Putamen (tissue), 1 donor: ENCODE measurements at regions not wholly inside any gene's neighbourhood (a gene's known extent, or its start where the extent isn't known, plus 50 kb on each side); places are given as distances from the start of the nearest gene placed in this dataset.

Experiments
- DNase-seq: peaks from one replicate; pipeline ENCODE4 v3.0.0-alpha.2; 2016; ENCODE audit warnings: low spot score

GRCh38 chr3:44020143-44020542 is 221.5 kb upstream of the TOPAZ1 start:
- DNase-seq = no peak

DNA sequence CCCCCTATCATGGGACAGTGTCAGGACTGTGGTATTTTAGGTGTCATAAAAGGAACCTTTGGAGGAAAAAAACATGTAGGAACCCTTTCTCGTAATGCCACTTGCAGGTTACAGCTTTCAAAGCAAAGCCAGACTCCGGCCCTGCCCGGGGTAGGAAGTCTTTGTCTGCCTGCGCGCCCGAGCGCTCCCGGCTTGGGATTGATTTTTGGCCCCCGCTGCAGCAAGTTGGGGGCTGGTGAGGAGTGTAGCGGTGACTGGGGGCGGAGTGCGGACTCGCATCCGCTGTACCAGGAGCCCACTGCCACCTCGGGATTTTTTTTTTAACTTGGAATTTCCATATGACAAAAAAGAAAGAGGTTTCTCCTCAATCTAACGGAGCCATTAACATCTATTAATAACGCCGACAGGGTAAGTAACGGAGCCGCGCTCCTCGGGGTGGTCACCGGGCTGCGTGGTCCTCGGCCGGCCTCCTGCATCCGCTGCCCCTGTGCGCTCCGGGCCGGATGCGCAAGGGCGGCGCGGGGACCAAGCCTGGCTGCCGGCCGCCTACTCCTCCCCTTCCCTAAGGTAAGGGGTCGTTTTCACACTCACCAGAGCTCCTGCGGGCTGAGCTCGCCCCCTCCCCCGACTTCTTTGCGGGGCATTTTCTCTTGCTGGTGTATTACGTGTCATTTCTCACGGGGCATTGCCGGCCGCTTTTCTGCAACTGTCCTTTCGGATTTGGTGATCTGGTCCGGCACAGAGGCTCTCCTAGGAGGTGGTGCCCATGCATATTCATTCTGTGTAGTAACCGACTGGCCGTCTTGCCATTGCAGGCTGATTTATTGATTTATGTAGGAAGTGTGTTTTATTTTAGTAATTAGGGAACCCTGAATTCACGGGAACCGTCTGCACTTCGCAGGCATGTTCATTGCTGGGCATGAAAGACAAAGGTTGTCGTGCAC is 219.8 kb upstream of the TOPAZ1 start:
- DNase-seq = no peak

DNA sequence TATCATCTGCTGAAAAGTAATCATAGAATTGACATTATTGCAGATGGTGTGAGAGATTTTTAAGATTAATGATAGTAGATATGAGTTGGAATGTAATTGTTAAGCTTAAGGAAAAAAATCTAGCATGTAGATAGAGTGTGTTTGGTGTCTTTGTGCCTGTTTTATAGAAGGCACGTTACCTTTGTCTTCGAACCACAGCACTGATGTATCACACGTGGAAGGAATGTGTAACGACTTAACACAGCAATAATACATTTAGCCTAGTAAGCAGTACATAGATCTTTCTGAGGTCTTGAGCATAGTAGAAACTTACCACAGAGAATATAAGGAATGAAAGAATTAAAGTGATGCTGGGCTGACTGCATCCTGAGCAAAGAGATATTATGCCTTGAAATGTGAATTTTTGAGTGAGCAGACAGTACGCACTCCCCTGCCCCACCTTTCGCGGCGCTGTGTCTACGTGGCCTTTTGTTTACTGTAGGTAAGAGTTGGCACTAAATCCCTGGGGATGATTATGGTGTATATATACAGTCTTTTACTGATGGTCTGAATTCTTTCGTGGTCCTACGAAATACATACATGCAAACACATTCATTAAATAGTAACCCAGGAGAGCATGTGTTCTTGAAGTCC is 217.6 kb upstream of the TOPAZ1 start:
- no peak for DNase-seq

DNA sequence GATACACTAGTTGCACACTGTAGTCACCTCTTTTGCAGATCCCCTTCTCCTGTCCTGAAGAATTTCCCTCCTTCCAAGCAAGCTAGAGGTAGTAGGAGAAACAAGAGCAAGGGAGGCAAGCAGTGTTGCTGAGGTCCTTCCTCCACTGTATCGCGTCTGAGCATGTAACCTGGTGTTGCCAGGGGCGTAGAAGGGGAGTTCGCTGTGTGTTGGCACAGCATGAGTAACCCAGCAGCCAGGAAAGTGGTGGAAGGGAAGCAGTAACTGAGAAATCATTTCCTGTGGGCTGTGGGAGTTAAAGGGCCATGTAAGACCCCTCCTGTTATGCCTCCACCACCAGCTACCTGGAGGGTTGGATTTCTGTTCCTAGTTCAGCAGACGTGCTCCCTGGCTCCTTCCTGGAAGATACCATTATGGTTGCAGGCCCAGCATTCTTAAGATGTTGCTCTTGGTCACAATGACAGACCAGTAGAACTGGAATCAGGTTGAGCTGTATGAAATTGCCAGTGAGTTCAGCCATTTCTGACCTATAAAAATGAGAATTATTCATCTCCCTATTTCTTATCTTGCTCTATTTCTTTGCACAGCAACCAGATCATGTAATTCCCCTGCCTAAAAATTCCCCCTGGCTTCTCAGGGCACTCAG is 215.3 kb upstream of the TOPAZ1 start:
- no peak for DNase-seq

DNA sequence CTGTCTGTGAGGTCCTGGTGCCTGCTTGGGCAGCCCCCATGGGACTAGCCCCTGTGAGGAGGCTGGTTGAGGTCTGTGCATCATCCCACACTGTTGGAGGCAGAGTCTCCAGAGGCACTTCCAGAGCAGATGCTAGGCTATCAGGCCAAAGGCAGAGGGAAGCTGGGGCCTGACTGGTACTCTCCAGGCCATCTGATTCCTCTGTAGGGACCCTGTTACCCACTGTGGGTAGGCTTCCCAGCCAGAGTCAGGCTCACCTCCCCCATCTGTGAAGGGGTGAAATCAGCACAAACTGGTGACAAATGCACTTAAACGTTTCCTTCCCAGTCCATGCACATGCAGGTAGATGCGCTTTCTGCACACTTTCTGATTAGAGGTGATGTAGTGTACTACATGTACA is 212.6 kb upstream of the TOPAZ1 start:
- no peak for DNase-seq

- no peak for DNase-seq
Observed at GRCh38 chr3:44030285-44030684, 211.4 kb upstream of the TOPAZ1 start.

- DNase-seq = no peak
Observed at GRCh38 chr3:44030687-44031305, 210.9 kb upstream of the TOPAZ1 start.

DNA sequence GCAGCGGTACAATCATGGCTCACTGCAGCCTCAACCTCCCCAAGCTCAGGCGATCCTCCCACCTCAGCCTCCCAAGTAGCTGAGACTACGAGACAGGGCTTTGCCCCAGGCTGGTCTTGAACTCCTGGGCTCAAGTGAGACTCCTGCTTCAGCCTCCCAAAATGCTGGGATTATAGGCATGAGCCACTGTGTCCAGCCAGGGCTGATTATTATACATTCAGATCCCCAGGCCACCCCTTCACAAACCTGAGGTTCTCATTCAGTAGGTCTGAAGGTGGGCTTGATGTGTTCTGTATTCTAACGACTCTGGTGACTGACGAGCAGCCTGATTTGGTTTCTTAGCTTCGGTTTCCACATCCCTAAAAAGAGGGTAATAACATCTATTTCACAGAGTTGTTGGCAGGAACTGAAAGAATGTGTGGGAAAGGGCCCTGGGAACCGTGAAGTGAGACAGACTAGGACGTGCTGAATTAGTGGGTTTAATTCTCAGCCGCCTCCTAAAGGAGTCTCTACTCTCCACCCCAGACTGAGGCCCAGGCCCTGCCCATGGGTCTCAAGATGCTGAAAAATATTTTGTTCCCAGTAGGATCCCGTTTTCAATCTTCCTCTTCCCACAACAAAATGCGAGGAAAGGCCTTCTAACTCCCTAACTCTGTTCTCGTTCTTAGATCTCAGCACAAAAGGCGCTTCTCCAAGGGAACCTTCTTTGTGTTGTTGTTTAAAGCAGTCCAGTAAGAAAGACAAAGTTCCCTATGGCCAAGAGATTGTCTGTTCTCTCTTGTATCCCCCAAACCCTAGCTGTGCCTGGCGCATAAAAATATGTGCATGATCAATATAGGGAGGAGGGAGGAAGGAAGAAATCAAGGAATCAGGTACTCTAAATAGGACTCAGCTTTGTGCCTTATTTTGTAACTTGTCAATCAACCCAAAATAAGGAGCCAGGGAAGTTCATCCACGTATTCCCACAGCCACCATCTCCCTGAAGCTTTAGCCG is 210.0 kb upstream of the TOPAZ1 start:
- DNase-seq = no peak

DNA sequence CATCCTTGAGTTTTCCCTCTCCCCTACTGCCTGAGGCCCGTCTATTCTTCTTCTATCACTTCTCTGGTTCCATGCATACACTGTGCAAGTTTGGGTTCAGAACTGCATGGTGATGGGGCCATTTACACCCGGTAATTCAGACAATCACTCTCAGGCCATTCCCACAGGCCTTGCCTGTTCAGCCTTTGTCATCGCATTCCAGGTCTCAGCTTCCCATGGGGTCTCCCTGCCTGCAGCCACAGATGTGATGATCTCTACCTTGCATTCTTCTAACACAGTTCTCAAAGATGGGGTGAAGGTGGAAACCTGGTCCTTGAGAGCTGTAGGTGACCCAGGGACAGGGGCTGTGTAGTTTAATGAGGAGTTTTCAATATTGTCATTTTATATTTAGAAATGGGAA is 209.2 kb upstream of the TOPAZ1 start:
- no peak for DNase-seq

DNA sequence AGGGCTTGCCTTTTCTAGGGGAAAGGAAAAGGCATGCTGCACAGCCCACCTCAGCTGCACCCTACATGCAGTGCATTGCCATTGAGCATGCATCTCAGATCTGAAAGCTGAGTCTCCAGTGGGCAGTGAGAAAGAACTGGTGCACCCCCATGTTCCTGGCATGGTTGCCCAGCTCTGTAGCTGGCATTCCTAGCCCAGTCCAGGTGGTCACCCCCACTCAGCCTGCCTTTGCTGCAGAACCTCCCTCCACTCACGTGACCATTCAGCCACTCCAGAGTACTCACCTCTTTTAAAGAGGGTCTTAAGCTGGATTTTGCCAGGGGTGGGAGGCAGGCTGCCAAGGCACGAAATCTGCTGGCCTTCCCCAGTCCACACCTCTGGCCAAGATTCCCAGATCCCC is 208.6 kb upstream of the TOPAZ1 start:
- DNase-seq = no peak

DNA sequence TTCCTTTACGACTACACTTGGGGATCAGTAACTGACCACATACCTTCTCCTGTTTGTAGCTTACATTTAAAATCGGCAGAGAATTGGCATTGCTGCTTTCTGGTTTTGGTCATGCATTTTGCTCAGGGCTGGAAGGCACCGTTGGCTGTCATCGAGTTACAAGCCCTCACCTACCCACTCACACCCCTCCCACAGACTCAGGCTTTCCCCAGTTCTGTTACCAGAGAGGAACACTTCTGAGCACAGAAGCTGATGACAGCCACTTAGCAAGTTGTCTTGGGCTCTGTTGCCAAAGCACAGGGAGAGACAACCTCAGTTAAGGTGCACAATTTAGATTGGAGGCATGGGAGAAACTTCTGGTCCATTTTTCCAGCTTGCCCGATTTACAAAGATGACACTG is 204.8 kb upstream of the TOPAZ1 start:
- DNase-seq = peak; percentile 55

DNA sequence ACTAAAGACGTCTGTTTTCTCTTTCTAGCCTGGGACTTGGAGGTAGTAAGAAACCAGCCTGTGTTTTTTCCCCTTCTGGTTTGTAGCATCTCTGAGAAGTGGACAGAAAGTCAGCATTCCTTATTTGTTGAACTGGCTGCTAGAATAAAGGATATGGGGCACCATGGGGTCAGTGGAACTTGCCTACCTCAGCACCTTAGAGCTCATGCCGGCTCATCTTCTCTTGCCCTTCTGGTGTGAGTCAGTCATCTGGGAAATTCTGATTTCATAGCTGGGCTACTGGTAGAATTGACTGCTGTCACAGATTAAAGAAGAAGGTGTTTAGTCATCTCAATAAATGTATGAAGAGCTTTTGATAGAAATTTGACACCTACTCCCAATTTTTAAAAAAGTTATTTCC is 202.7 kb upstream of the TOPAZ1 start:
- DNase-seq = no peak

GRCh38 chr3:44041726-44042125 is 200.0 kb upstream of the TOPAZ1 start:
- no peak for DNase-seq

- DNase-seq = no peak
Observed at GRCh38 chr3:44042772-44043171, 198.9 kb upstream of the TOPAZ1 start.

DNA sequence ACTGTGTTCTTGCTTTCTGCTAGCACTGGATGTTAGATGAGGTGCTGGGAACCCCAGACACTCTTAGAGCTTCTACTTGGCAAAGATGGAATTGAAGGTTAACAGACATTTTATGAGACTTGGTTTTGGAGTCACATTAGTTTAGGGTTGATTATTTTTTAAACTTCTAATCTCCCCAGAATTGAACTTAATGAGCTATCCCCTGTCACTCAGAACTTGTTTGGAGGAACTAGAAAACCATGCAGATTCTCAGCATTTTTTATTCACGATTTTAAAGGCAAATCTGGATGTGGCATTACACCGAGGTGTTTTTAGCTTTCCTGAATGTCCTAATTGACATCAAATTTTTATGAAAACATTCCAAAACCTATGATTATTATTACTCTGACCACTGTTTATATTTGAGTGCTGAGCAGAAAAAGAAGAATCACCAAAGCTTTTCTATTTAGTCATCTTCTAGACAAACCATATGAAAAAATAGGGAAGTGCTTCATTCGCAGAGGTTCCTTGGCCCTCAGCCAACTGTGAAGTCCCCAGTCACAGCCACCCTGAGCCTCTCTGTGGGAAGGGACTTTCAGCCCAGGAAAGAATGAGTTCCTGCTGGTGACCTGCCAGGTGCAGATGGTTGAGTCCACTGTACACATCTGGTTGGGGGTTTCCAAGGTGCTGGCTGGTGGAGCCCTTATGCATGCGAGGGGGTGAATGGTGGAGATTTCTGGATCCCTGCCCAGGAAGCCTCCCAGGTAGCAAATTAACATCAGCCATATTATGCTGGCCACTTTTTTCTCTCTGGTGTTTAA is 196.0 kb upstream of the TOPAZ1 start:
- DNase-seq = no peak

GRCh38 chr3:44047796-44048195 is 193.9 kb upstream of the TOPAZ1 start:
- DNase-seq = no peak

- DNase-seq = no peak
Observed at GRCh38 chr3:44048196-44048924, 193.3 kb upstream of the TOPAZ1 start.

DNA sequence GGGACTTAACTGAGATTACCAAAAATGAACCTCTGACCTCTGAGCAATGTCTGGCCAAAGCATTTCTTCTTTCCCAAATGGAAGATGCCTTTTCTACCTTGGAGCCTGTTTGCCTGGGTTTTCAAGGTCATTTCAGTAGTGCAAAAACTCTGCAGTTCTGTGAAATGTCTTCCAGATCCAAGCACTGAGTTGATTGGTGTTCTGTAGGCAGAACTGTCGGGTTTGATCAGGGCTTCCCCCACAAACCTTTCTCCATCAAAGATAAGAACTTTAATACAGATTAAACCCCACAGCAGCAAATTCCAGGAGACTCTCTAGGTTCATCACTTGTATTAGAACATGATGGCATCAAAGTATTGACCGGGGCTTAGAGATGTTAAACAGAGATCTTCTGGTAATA is 192.7 kb upstream of the TOPAZ1 start:
- peak; percentile 59 for DNase-seq

DNA sequence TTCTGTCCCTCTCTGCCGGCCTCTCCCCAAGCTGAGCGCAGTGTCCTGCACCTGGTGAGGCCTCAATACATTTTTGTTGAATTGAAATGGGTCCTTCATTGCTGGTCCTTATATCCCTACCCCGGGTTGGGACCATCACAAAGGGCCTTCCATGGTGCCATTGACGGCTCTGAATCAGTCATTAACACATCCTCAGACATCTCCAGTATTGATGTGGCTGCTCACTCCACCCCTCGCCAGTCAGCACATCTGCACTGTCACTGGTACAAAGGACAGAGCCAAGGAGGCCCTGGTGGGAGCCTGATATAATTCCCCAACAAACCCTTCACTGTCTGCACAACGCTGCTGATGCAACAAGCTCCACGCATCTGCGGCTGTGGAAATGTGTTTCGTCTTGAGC is 191.6 kb upstream of the TOPAZ1 start:
- DNase-seq = peak; percentile 66

GRCh38 chr3:44050867-44051266 is 190.8 kb upstream of the TOPAZ1 start:
- no peak for DNase-seq
